GM12891 (cell line): ENCODE measurements at regions not wholly inside any gene's neighbourhood (a gene's known extent, or its start where the extent isn't known, plus 50 kb on each side); places are given as distances from the start of the nearest gene placed in this dataset.

Experiments
- PAX5 ChIP-seq: IDR thresholded peaks from 2 replicates; pipeline ENCODE4 v1.6.1; 2011; ENCODE audit warnings: low read length, moderate library complexity, mild to moderate bottlenecking; ENCODE audit not compliant: insufficient read depth, severe bottlenecking
- POLR2A ChIP-seq: IDR thresholded peaks from 2 replicates; pipeline ENCODE4 v1.6.1; 2011; ENCODE audit warnings: low read depth, low read length, control low read depth
- POLR2AphosphoS5 ChIP-seq: IDR thresholded peaks from 2 replicates; pipeline ENCODE4 v1.6.1; 2011; ENCODE audit warnings: low read depth, low read length, control low read depth
- SPI1 ChIP-seq: IDR thresholded peaks from 2 replicates; pipeline ENCODE4 v1.6.1; 2011; ENCODE audit warnings: low read depth, low read length, control low read depth
- TAF1 ChIP-seq: IDR thresholded peaks from 2 replicates; pipeline ENCODE4 v1.6.1; 2011; ENCODE audit warnings: low read depth, low read length, control low read depth

GRCh38 chr13:111413407-111414187 is 93.2 kb downstream of the TEX29 start:
- TF ChIP-seq POLR2A: no peak
- TF ChIP-seq POLR2AphosphoS5: no peak
- no peak for TF ChIP-seq TAF1
- TF ChIP-seq SPI1: no peak
- no peak for TF ChIP-seq PAX5
